Ascending aorta (tissue), 2 donors: ENCODE measurements at regions not wholly inside any gene's neighbourhood (a gene's known extent, or its start where the extent isn't known, plus 50 kb on each side); places are given as distances from the start of the nearest gene placed in this dataset.

Source experiments
- DNase-seq, 2 donors: peaks; one replicate each; pipeline ENCODE4 v3.0.0-alpha.2; 2019; ENCODE audit warnings: low spot score in 2 of 2
- H3K27ac ChIP-seq, 2 donors: fragments of 200-600 bp; sonication (generic); one replicate each; pipeline ENCODE4 v1.5.1; 2016 to 2017; ENCODE audit warnings: mild to moderate bottlenecking in 1 of 2
- H3K27me3 ChIP-seq: fragments of 200-600 bp; sonication (generic); one replicate; pipeline ENCODE4 v1.5.1; 2017
- H3K36me3 ChIP-seq, 2 donors: fragments of 200-600 bp; sonication (generic); one replicate each; pipeline ENCODE4 v1.5.1; 2016
- H3K4me1 ChIP-seq, 2 donors: fragments of 200-600 bp; sonication (generic); one replicate each; pipeline ENCODE4 v1.5.1; 2016 to 2017; ENCODE audit warnings: mild to moderate bottlenecking in 1 of 2
- H3K4me3 ChIP-seq, 2 donors: fragments of 200-600 bp; sonication (generic); one replicate each; pipeline ENCODE4 v1.5.1; 2016 to 2017; ENCODE audit warnings: mild to moderate bottlenecking in 1 of 2
- H3K9me3 ChIP-seq, 2 donors: fragments of 200-600 bp; sonication (generic); one replicate each; pipeline ENCODE4 v1.5.1; 2016
- CTCF ChIP-seq, 3 experiments: fragments of 200-600 bp in 2 of 3; fragments of 450-650 bp in 1 of 3; sonication (generic) in 2 of 3; IDR thresholded peaks; one replicate each; pipeline ENCODE4 v1.5.1; 2016 to 2019; ENCODE audit warnings: antibody characterized with exemption in 3 of 3, mild to moderate bottlenecking in 1 of 3, moderate library complexity in 1 of 3
- intact Hi-C: fragments of 100-400 bp; cut with DNase I; formaldehyde crosslinking; loops from one replicate; pipeline ENCODE4 v1.15.1; 2023

- H3K36me3 ChIP-seq: no peaks in the 10 kb centered on the region
- H3K27me3 ChIP-seq: no peaks in the 10 kb centered on the region
- H3K9me3 ChIP-seq: no peaks in the 10 kb centered on the region
- no peak for DNase-seq
- no peak overlapping the region for H3K4me3 ChIP-seq
- no peak overlapping the region for H3K27ac ChIP-seq
- intact Hi-C loops: no loop called here
- H3K4me1 ChIP-seq: no peaks in the 10 kb centered on the region
- no peak for TF ChIP-seq CTCF (IDR thresholded peaks at IDR 0.05)
Observed at GRCh38 chr4:32258986-32259385, 1538.8 kb downstream of the PCDH7 start.

- DNase-seq: no peak
- no peaks in the 10 kb centered on the region for H3K9me3 ChIP-seq
- H3K27me3 ChIP-seq: no peaks in the 10 kb centered on the region
- no peaks in the 10 kb centered on the region for H3K4me1 ChIP-seq
- no peaks in the 10 kb centered on the region for H3K36me3 ChIP-seq
- no peak overlapping the region for H3K4me3 ChIP-seq
- no peak overlapping the region for H3K27ac ChIP-seq
- intact Hi-C loops: no loop called here
- no peak for TF ChIP-seq CTCF (IDR thresholded peaks at IDR 0.05)
Observed at GRCh38 chr4:32261196-32261595, 1541.0 kb downstream of the PCDH7 start.

GRCh38 chr4:32268863-32269262 is 1548.7 kb downstream of the PCDH7 start:
- H3K27me3 ChIP-seq: no peaks in the 10 kb centered on the region
- TF ChIP-seq CTCF (IDR thresholded peaks at IDR 0.05): no peak
- intact Hi-C loops: no loop called here
- no peak overlapping the region for H3K27ac ChIP-seq
- no peak for DNase-seq
- H3K4me3 ChIP-seq: no peak overlapping the region
- no peaks in the 10 kb centered on the region for H3K9me3 ChIP-seq
- no peaks in the 10 kb centered on the region for H3K36me3 ChIP-seq
- H3K4me1 ChIP-seq: no peaks in the 10 kb centered on the region

- intact Hi-C loops: no loop called here
- H3K36me3 ChIP-seq: no peaks in the 10 kb centered on the region
- DNase-seq: no peak
- no peak for TF ChIP-seq CTCF (IDR thresholded peaks at IDR 0.05)
- H3K27me3 ChIP-seq: no peaks in the 10 kb centered on the region
- no peaks in the 10 kb centered on the region for H3K4me1 ChIP-seq
- H3K4me3 ChIP-seq: no peak overlapping the region
- no peak overlapping the region for H3K27ac ChIP-seq
- H3K9me3 ChIP-seq: no peaks in the 10 kb centered on the region
Observed at GRCh38 chr4:32290102-32290501, 1569.9 kb downstream of the PCDH7 start.

- H3K36me3 ChIP-seq: no peaks in the 10 kb centered on the region
- no peaks in the 10 kb centered on the region for H3K4me1 ChIP-seq
- no peaks in the 10 kb centered on the region for H3K9me3 ChIP-seq
- intact Hi-C loops: no loop called here
- no peak overlapping the region for H3K27ac ChIP-seq
- no peak overlapping the region for H3K4me3 ChIP-seq
- no peak for TF ChIP-seq CTCF (IDR thresholded peaks at IDR 0.05)
- DNase-seq: no peak
- no peaks in the 10 kb centered on the region for H3K27me3 ChIP-seq
Observed at GRCh38 chr4:32318926-32319325, 1598.8 kb downstream of the PCDH7 start.

GRCh38 chr4:32321421-32321820 is 1601.3 kb downstream of the PCDH7 start:
- no peak for DNase-seq
- H3K27me3 ChIP-seq: no peaks in the 10 kb centered on the region
- intact Hi-C loops: no loop called here
- H3K4me1 ChIP-seq: no peaks in the 10 kb centered on the region
- no peaks in the 10 kb centered on the region for H3K9me3 ChIP-seq
- H3K4me3 ChIP-seq: no peak overlapping the region
- no peaks in the 10 kb centered on the region for H3K36me3 ChIP-seq
- no peak for TF ChIP-seq CTCF (IDR thresholded peaks at IDR 0.05)
- H3K27ac ChIP-seq: no peak overlapping the region
